ENCODE measurements at regions not wholly inside any gene's neighbourhood (a gene's known extent, or its start where the extent isn't known, plus 50 kb on each side); places are given as distances from the start of the nearest gene placed in this dataset.
A peak's percentile ranks its signal among the peaks of the same experiment; 100 is the strongest.
"Not testable (repeated sequence)": the region's sequence is repeated elsewhere in the genome, so short reads cannot be mapped to it uniquely, and the experiment has no call there.

- no peak for DNase-seq
Observed at GRCh38 chr10:28354511-28354910, 51.6 kb upstream of the MPP7 start.

GRCh38 chr10:28355376-28355775, 52.5 kb upstream of the MPP7 start:
- no peak for DNase-seq

- no peak for DNase-seq
Observed at GRCh38 chr10:28359334-28359733, 56.5 kb upstream of the MPP7 start.

- DNase-seq: no peak
Observed at GRCh38 chr10:28360175-28360574, 57.3 kb upstream of the MPP7 start.

GRCh38 chr10:28363376-28363775, 60.5 kb upstream of the MPP7 start:
- DNase-seq: no peak

- DNase-seq: no peak
Observed at GRCh38 chr10:28365840-28366239, 63.0 kb upstream of the MPP7 start.

- DNase-seq: peak in 1 of 3 donors; percentile 17
Observed at GRCh38 chr10:28366994-28367393, 64.1 kb upstream of the MPP7 start.

GRCh38 chr10:28367413-28367812, 64.5 kb upstream of the MPP7 start:
- DNase-seq: peak in 1 of 3 donors; percentile 20

GRCh38 chr10:28367929-28368484, 65.1 kb upstream of the MPP7 start:
- peak; percentile 31 to 62 (median 32) for DNase-seq

GRCh38 chr10:28370107-28370835, 67.4 kb upstream of the MPP7 start:
- DNase-seq: no peak

GRCh38 chr10:28371638-28372037, 68.8 kb upstream of the MPP7 start:
- not testable (repeated sequence) for DNase-seq

GRCh38 chr10:28374036-28374435, 71.2 kb upstream of the MPP7 start:
- DNase-seq: no peak

GRCh38 chr10:28375399-28376354, 72.8 kb upstream of the MPP7 start:
- no peak for DNase-seq

GRCh38 chr10:28378986-28379585, 76.2 kb upstream of the MPP7 start:
- DNase-seq: no peak

GRCh38 chr10:28381466-28381865, 78.6 kb upstream of the MPP7 start:
- DNase-seq: no peak

- DNase-seq: peak; percentile 81 to 92 (median 89)
Observed at GRCh38 chr10:28381903-28382347, 79.1 kb upstream of the MPP7 start.

GRCh38 chr10:28382525-28383269, 79.8 kb upstream of the MPP7 start:
- peak; percentile 16 to 55 (median 20) for DNase-seq

- no peak for DNase-seq
Observed at GRCh38 chr10:28384557-28384956, 81.7 kb upstream of the MPP7 start.

GRCh38 chr10:28385748-28386502, 83.1 kb upstream of the MPP7 start:
- no peak for DNase-seq

GRCh38 chr10:28386503-28386868, 83.6 kb upstream of the MPP7 start:
- no peak for DNase-seq

GRCh38 chr10:28387140-28387539, 84.3 kb upstream of the MPP7 start:
- DNase-seq: no peak

Data from muscle of back (tissue), 3 donors.